ENCODE measurements at regions not wholly inside any gene's neighbourhood (a gene's known extent, or its start where the extent isn't known, plus 50 kb on each side); places are given as distances from the start of the nearest gene placed in this dataset.

DNA sequence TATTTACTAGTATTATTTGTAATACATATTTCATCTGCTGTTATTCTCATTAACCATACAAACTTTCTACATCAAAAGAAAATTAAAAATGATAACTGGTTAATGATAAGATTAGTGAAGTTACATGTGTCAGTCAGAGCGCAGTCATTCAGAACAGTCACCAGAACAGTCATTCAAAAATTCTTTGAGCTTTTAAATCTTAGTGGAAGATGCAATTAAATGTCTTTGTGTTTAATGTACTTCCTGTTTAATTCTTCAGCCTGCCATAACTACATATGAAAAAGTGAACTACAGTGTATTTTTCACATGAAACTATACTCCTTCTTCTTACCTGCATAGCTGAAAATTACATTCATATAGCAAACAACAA is 179.7 kb upstream of the NDST4 start:
- Histone ChIP-seq H4K5ac (ENCODE audit: low read depth, low read length) (no peak overlapping the region), H2AK9ac (replicated peaks; ENCODE audit: low read depth, low read length, poor library complexity) (no peak overlapping the region), H2BK120ac (ENCODE audit: low read depth, low read length) (no peak overlapping the region), H3K27me3 (ENCODE audit: control insufficient read depth, insufficient read depth, low read length) (no peaks in the 10 kb centered on the region), H3K4me3 (ENCODE audit: insufficient read depth, low read depth, low read length) (no peak overlapping the region), H4K91ac (ENCODE audit: insufficient read depth, low read depth, low read length) (no peak overlapping the region), H3K23ac (ENCODE audit: low read depth, low read length) (no peak overlapping the region), H3K9ac (ENCODE audit: low read depth, low read length) (no peak overlapping the region), H4K8ac (ENCODE audit: low read depth in 2 of 2, low read length in 2 of 2) (no peak overlapping the region), H3K79me1 (ENCODE audit: low read depth in 1 of 2, low read length in 2 of 2) (no peaks in the 10 kb centered on the region), H4K20me1 (ENCODE audit: insufficient read depth, low read length) (no peaks in the 10 kb centered on the region), H2AFZ (replicated peaks; ENCODE audit: low read length, poor library complexity) (no peak overlapping the region), H3K36me3 (ENCODE audit: control insufficient read depth, insufficient read depth, low read length) (no peaks in the 10 kb centered on the region), H3K18ac (ENCODE audit: low read depth, low read length) (no peak overlapping the region), H3K56ac (ENCODE audit: extremely low read depth, insufficient read depth, low read length) (no peak overlapping the region), H3K9me1 (ENCODE audit: insufficient read depth, low read length) (no peaks in the 10 kb centered on the region), H2AK5ac (ENCODE audit: low read depth, low read length) (no peak overlapping the region), H3K14ac (replicated peaks; ENCODE audit: low read depth, low read length) (no peak overlapping the region), H2BK15ac (ENCODE audit: low read depth, low read length) (no peak overlapping the region), H2BK5ac (ENCODE audit: low read depth, low read length, poor library complexity, severe bottlenecking) (no peak overlapping the region), H3K27ac (ENCODE audit: insufficient read depth, low read length) (no peak overlapping the region), H3K4me2 (ENCODE audit: low read depth, low read length) (no peak overlapping the region), H3K4me1 (ENCODE audit: control insufficient read depth, insufficient read depth, low read length) (no peaks in the 10 kb centered on the region), H3K9me3 (ENCODE audit: control insufficient read depth, insufficient read depth, low read length) (0 out of 2 replicates have a peak, but pooled peaks cover 6% of the 10 kb centered on the region), H3K4ac (ENCODE audit: low read depth, low read length) (no peak overlapping the region), H2BK20ac (ENCODE audit: low read depth, low read length) (no peak overlapping the region)
- TF ChIP-seq RAD21 (IDR thresholded peaks at IDR 0.05; ENCODE audit: low read length) = no peak
- TF ChIP-seq CEBPB (IDR thresholded peaks at IDR 0.05; ENCODE audit: low read depth, low read length) = no peak
- no peak for TF ChIP-seq CHD1 (IDR thresholded peaks at IDR 0.05; ENCODE audit: low read depth, low read length)
- TF ChIP-seq RFX5 (IDR thresholded peaks at IDR 0.05; ENCODE audit: low read depth, low read length) = no peak
- TF ChIP-seq NFE2L2 (IDR thresholded peaks at IDR 0.05; ENCODE audit: low read depth, low read length) = no peak
- TF ChIP-seq MXI1 (IDR thresholded peaks at IDR 0.05; ENCODE audit: borderline replicate concordance, low read depth, low read length) = no peak
- TF ChIP-seq, protein P1, sequence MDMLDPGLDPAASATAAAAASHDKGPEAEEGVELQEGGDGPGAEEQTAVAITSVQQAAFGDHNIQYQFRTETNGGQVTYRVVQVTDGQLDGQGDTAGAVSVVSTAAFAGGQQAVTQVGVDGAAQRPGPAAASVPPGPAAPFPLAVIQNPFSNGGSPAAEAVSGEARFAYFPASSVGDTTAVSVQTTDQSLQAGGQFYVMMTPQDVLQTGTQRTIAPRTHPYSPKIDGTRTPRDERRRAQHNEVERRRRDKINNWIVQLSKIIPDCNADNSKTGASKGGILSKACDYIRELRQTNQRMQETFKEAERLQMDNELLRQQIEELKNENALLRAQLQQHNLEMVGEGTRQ (IDR thresholded peaks at IDR 0.05; ENCODE audit: low read depth, low read length) = no peak
- no peak for TF ChIP-seq BHLHE40 (IDR thresholded peaks at IDR 0.05; ENCODE audit: low read depth, low read length)
- TF ChIP-seq SMC3 (IDR thresholded peaks at IDR 0.05; ENCODE audit: low read depth, low read length) = no peak
- TF ChIP-seq MAFK (IDR thresholded peaks at IDR 0.05; ENCODE audit: low read depth, low read length) = no peak
- TF ChIP-seq MAZ (IDR thresholded peaks at IDR 0.05; ENCODE audit: borderline replicate concordance, low read depth, low read length) = no peak
- TF ChIP-seq, protein P2, sequence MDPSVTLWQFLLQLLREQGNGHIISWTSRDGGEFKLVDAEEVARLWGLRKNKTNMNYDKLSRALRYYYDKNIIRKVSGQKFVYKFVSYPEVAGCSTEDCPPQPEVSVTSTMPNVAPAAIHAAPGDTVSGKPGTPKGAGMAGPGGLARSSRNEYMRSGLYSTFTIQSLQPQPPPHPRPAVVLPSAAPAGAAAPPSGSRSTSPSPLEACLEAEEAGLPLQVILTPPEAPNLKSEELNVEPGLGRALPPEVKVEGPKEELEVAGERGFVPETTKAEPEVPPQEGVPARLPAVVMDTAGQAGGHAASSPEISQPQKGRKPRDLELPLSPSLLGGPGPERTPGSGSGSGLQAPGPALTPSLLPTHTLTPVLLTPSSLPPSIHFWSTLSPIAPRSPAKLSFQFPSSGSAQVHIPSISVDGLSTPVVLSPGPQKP (IDR thresholded peaks at IDR 0.05; ENCODE audit: borderline replicate concordance, low read depth, low read length) = no peak
- DNase-seq = no peak
- dilution Hi-C loops (cut with HindIII; ENCODE audit: low sequenced_read_pairs, unreplicated experiment) (no loop called here), in situ Hi-C loops (cut with MboI; ENCODE audit: low sequenced_read_pairs) (no loop called here), intact Hi-C loops (cut with micrococcal nuclease) (no loop called here)
- CTCF ChIA-PET = no interaction called here
- POLR2A ChIA-PET (ENCODE audit: unreplicated experiment) = no interaction called here
- no CpG with 5 or more reads among the region's 1 CpG for WGBS, 2 experiments (ENCODE audit: extremely low coverage in 2 of 2, insufficient read length in 1 of 2)
- no TSS peak for BruUV-seq (replicated peaks)
- ATAC-seq (ENCODE audit: low read depth) = no peak

All from IMR-90 (cell line).